ENCODE measurements at regions not wholly inside any gene's neighbourhood (a gene's known extent, or its start where the extent isn't known, plus 50 kb on each side); places are given as distances from the start of the nearest gene placed in this dataset.

DNA sequence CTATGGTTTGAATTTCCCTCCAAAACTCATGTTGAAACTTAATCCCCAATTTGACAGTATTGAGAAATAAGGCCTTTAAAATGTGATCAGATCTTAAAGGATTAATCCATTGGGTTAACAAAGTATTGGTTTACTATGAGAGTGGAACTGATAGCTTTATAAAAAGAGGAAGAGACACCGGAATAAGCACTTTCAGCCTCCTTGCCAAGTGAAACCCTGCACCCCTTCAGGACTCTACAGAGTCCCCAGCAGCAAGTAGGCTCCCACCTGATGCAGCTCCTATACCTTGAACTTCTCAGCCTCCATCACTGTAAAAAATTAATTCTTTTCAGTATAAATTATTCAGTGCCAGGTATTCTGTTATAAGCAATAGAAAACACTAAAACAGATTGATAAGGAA lies 348.3 kb downstream of the CGGBP1 start:
- H3K79me2 ChIP-seq (ENCODE audit: insufficient read depth, low read length), result no peaks in the 10 kb centered on the region
- H4K20me1 ChIP-seq (ENCODE audit: insufficient read depth, low read length), result no peaks in the 10 kb centered on the region
- intact Hi-C loops (cut with micrococcal nuclease; ENCODE audit: unreplicated experiment), result no loop called here
- no peak overlapping the region for H3K27ac ChIP-seq (ENCODE audit: extremely low read length, insufficient read depth, low read length)
- no TSS peak for BruUV-seq (replicated peaks)
- no peak overlapping the region for H3K4me3 ChIP-seq (replicated peaks in 1 of 3; ENCODE audit: insufficient read depth in 1 of 3, low read depth in 2 of 3, low read length in 3 of 3)
- WGBS (ENCODE audit: low lambda C conversion rate), result 13% methylated on average over 1 of the region's 1 CpG
- ChIA-PET CTCF (ENCODE audit: low intra/inter-chr PET ratio, low total read pairs) (no interaction called here), POLR2A (no interaction called here)
- no peaks in the 10 kb centered on the region for H3K9me3 ChIP-seq (ENCODE audit: low read length)
- no peak overlapping the region for H3K9ac ChIP-seq (ENCODE audit: insufficient read depth, low read depth, low read length)
- TF ChIP-seq ZNF776 (CRISPR knock-in tag; IDR thresholded peaks at IDR 0.05) (no peak), FOXC1 (CRISPR knock-in tag; IDR thresholded peaks at IDR 0.05; ENCODE audit: borderline replicate concordance) (no peak), NR2F2 (IDR thresholded peaks at IDR 0.05; ENCODE audit: borderline replicate concordance, low read depth) (no peak), ERF (CRISPR knock-in tag; IDR thresholded peaks at IDR 0.05) (no peak), KLF12 (CRISPR knock-in tag; IDR thresholded peaks at IDR 0.05; ENCODE audit: borderline replicate concordance) (no peak), ZNF33B (CRISPR knock-in tag; IDR thresholded peaks at IDR 0.05) (no peak)
- TF ChIP-seq, protein P1, sequence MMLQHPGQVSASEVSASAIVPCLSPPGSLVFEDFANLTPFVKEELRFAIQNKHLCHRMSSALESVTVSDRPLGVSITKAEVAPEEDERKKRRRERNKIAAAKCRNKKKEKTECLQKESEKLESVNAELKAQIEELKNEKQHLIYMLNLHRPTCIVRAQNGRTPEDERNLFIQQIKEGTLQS (CRISPR knock-in tag; IDR thresholded peaks at IDR 0.05), result no peak
- TF ChIP-seq, protein P2, sequence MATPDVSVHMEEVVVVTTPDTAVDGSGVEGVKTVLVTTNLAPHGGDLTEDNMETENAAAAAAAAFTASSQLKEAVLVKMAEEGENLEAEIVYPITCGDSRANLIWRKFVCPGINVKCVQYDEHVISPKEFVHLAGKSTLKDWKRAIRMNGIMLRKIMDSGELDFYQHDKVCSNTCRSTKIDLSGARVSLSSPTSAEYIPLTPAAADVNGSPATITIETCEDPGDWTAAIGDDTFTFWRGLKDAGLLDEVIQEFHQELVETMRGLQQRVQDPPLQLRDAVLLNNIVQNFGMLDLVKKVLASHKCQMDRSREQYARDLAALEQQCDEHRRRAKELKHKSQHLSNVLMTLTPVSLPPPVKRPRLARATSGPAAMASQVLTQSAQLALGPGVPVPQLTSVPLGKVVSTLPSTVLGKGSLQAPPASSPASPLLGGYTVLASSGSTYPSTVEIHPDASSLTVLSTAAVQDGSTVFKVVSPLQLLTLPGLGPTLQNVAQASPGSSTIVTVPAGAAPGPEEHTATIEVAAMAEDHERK (CRISPR knock-in tag; IDR thresholded peaks at IDR 0.05; ENCODE audit: low read depth), result no peak
- TF ChIP-seq, protein P3, sequence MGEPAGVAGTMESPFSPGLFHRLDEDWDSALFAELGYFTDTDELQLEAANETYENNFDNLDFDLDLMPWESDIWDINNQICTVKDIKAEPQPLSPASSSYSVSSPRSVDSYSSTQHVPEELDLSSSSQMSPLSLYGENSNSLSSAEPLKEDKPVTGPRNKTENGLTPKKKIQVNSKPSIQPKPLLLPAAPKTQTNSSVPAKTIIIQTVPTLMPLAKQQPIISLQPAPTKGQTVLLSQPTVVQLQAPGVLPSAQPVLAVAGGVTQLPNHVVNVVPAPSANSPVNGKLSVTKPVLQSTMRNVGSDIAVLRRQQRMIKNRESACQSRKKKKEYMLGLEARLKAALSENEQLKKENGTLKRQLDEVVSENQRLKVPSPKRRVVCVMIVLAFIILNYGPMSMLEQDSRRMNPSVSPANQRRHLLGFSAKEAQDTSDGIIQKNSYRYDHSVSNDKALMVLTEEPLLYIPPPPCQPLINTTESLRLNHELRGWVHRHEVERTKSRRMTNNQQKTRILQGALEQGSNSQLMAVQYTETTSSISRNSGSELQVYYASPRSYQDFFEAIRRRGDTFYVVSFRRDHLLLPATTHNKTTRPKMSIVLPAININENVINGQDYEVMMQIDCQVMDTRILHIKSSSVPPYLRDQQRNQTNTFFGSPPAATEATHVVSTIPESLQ (CRISPR knock-in tag; conservative IDR thresholded peaks at IDR 0.05), result no peak
- TF ChIP-seq, protein P4, sequence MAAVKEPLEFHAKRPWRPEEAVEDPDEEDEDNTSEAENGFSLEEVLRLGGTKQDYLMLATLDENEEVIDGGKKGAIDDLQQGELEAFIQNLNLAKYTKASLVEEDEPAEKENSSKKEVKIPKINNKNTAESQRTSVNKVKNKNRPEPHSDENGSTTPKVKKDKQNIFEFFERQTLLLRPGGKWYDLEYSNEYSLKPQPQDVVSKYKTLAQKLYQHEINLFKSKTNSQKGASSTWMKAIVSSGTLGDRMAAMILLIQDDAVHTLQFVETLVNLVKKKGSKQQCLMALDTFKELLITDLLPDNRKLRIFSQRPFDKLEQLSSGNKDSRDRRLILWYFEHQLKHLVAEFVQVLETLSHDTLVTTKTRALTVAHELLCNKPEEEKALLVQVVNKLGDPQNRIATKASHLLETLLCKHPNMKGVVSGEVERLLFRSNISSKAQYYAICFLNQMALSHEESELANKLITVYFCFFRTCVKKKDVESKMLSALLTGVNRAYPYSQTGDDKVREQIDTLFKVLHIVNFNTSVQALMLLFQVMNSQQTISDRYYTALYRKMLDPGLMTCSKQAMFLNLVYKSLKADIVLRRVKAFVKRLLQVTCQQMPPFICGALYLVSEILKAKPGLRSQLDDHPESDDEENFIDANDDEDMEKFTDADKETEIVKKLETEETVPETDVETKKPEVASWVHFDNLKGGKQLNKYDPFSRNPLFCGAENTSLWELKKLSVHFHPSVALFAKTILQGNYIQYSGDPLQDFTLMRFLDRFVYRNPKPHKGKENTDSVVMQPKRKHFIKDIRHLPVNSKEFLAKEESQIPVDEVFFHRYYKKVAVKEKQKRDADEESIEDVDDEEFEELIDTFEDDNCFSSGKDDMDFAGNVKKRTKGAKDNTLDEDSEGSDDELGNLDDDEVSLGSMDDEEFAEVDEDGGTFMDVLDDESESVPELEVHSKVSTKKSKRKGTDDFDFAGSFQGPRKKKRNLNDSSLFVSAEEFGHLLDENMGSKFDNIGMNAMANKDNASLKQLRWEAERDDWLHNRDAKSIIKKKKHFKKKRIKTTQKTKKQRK (IDR thresholded peaks at IDR 0.05; ENCODE audit: low read length), result no peak
- H3K4me1 ChIP-seq (ENCODE audit: insufficient read depth, low read length), result no peaks in the 10 kb centered on the region
- H3K27me3 ChIP-seq (ENCODE audit: control insufficient read depth in 1 of 2, insufficient read depth in 2 of 2, low read length in 2 of 2), result no peaks in the 10 kb centered on the region
- no peak overlapping the region for H3K4me2 ChIP-seq (ENCODE audit: low read depth, low read length)
- H3K36me3 ChIP-seq (replicated peaks in 1 of 2; ENCODE audit: control insufficient read depth in 1 of 2, insufficient read depth in 2 of 2, low read length in 2 of 2), result no peaks in the 10 kb centered on the region
- FAIRE-seq (no peak), DNase-seq (ENCODE audit: low spot score) (no peak), ATAC-seq (no peak)
- in situ Hi-C loops (cut with HindIII; ENCODE audit: extremely low pct_ligation_motif_present, low pct_unique_long_range_greater_than_20kb), result no loop called here
- H2AFZ ChIP-seq (ENCODE audit: low read length), result no peak overlapping the region

All from HepG2 (cell line).